Epithelial cell of prostate (primary cell): ENCODE measurements at regions not wholly inside any gene's neighbourhood (a gene's known extent, or its start where the extent isn't known, plus 50 kb on each side); places are given as distances from the start of the nearest gene placed in this dataset.

Experiments
- DNase-seq: peaks from one replicate; pipeline ENCODE4 v3.0.0-alpha.2; 2011; ENCODE audit warnings: low read depth, low spot score
- H3K27ac ChIP-seq: fragments of 450-650 bp; 2 replicates; pipeline ENCODE4 v1.5.1; 2017; ENCODE audit warnings: mild to moderate bottlenecking

- H3K27ac ChIP-seq = no peak overlapping the region
- no peak for DNase-seq
These were observed 302.0 kb upstream of the DMAC1 start for GRCh38 chr9:8101607-8102006.

GRCh38 chr9:8096091-8096490 lies 296.5 kb upstream of the DMAC1 start:
- DNase-seq = no peak

GRCh38 chr9:8095672-8096086 lies 296.1 kb upstream of the DMAC1 start:
- no peak for DNase-seq
- H3K27ac ChIP-seq = no peak overlapping the region

More at GRCh38 chr9:8096091-8096490, 296.5 kb upstream of the DMAC1 start:
- H3K27ac ChIP-seq = no peak overlapping the region

GRCh38 chr9:8088477-8088876 lies 288.9 kb upstream of the DMAC1 start:
- no peak overlapping the region for H3K27ac ChIP-seq
- no peak for DNase-seq

GRCh38 chr9:8085986-8086385 lies 286.4 kb upstream of the DMAC1 start:
- no peak for DNase-seq
- H3K27ac ChIP-seq = no peak overlapping the region

- no peak overlapping the region for H3K27ac ChIP-seq
- peak; percentile 14 for DNase-seq
These were observed 279.1 kb upstream of the DMAC1 start for GRCh38 chr9:8078641-8079140.

GRCh38 chr9:8074713-8075286 lies 275.2 kb upstream of the DMAC1 start:
- no peak overlapping the region for H3K27ac ChIP-seq
- no peak for DNase-seq

- no peak for DNase-seq
- no peak overlapping the region for H3K27ac ChIP-seq
These were observed 271.8 kb upstream of the DMAC1 start for GRCh38 chr9:8071445-8071798.

- DNase-seq = no peak
- no peak overlapping the region for H3K27ac ChIP-seq
These were observed 271.3 kb upstream of the DMAC1 start for GRCh38 chr9:8070779-8071444.

- no peak for DNase-seq
- no peak overlapping the region for H3K27ac ChIP-seq
These were observed 262.9 kb upstream of the DMAC1 start for GRCh38 chr9:8062459-8062858.

- H3K27ac ChIP-seq = no peak overlapping the region
- DNase-seq = no peak
These were observed 253.9 kb upstream of the DMAC1 start for GRCh38 chr9:8053501-8053900.

- no peak for DNase-seq
These were observed 253.4 kb upstream of the DMAC1 start for GRCh38 chr9:8052991-8053390.

GRCh38 chr9:8037745-8038144 lies 238.2 kb upstream of the DMAC1 start:
- DNase-seq = no peak

More at GRCh38 chr9:8052991-8053390, 253.4 kb upstream of the DMAC1 start:
- no peak overlapping the region for H3K27ac ChIP-seq

GRCh38 chr9:8036914-8037524 lies 237.4 kb upstream of the DMAC1 start:
- H3K27ac ChIP-seq = no peak overlapping the region
- DNase-seq = no peak

More at GRCh38 chr9:8037745-8038144, 238.2 kb upstream of the DMAC1 start:
- no peak overlapping the region for H3K27ac ChIP-seq

- DNase-seq = no peak
- H3K27ac ChIP-seq = no peak overlapping the region
These were observed 234.2 kb upstream of the DMAC1 start for GRCh38 chr9:8033794-8034193.

GRCh38 chr9:8030095-8030494 lies 230.5 kb upstream of the DMAC1 start:
- no peak for DNase-seq
- no peak overlapping the region for H3K27ac ChIP-seq

- DNase-seq = no peak
- H3K27ac ChIP-seq = no peak overlapping the region
These were observed 227.8 kb upstream of the DMAC1 start for GRCh38 chr9:8027351-8027750.

- H3K27ac ChIP-seq = no peak overlapping the region
- no peak for DNase-seq
These were observed 226.0 kb upstream of the DMAC1 start for GRCh38 chr9:8025551-8025950.

GRCh38 chr9:8020186-8020585 lies 220.6 kb upstream of the DMAC1 start:
- H3K27ac ChIP-seq = no peak overlapping the region

GRCh38 chr9:8019636-8020035 lies 220.1 kb upstream of the DMAC1 start:
- no peak overlapping the region for H3K27ac ChIP-seq
- DNase-seq = no peak

More at GRCh38 chr9:8020186-8020585, 220.6 kb upstream of the DMAC1 start:
- DNase-seq = no peak

GRCh38 chr9:8014997-8015682 lies 215.6 kb upstream of the DMAC1 start:
- DNase-seq = no peak
- H3K27ac ChIP-seq = no peak overlapping the region
